ENCODE measurements at regions not wholly inside any gene's neighbourhood (a gene's known extent, or its start where the extent isn't known, plus 50 kb on each side); places are given as distances from the start of the nearest gene placed in this dataset.

DNA sequence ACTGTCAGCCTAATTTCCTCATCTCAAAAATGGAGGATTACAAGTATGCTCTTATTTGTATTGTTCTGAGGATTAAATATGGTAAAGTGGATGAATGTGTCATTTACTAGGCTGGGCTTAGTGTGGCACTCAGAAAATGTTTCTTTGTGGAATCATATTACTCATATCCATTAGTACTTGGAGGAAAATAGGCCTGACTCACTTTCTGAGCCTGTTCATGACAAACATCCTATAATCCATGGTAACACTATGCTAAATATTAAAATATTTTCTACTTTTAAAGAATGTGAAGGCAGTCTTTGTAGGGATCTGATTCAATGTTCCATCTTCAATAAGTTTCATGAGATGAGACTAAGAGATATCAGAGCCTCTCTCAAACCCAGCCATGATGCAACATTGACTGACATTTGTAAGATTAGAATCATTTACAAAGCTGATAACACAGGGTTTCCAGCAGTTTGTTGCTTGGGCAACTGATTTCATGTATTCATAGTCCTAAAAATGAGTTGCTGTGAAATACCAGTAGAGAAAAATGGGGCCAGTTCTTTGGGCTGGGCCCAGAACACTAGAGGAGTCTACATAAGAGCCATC is 1048.5 kb downstream of the NTRK3 start (continued):
- TF ChIP-seq, protein P1, sequence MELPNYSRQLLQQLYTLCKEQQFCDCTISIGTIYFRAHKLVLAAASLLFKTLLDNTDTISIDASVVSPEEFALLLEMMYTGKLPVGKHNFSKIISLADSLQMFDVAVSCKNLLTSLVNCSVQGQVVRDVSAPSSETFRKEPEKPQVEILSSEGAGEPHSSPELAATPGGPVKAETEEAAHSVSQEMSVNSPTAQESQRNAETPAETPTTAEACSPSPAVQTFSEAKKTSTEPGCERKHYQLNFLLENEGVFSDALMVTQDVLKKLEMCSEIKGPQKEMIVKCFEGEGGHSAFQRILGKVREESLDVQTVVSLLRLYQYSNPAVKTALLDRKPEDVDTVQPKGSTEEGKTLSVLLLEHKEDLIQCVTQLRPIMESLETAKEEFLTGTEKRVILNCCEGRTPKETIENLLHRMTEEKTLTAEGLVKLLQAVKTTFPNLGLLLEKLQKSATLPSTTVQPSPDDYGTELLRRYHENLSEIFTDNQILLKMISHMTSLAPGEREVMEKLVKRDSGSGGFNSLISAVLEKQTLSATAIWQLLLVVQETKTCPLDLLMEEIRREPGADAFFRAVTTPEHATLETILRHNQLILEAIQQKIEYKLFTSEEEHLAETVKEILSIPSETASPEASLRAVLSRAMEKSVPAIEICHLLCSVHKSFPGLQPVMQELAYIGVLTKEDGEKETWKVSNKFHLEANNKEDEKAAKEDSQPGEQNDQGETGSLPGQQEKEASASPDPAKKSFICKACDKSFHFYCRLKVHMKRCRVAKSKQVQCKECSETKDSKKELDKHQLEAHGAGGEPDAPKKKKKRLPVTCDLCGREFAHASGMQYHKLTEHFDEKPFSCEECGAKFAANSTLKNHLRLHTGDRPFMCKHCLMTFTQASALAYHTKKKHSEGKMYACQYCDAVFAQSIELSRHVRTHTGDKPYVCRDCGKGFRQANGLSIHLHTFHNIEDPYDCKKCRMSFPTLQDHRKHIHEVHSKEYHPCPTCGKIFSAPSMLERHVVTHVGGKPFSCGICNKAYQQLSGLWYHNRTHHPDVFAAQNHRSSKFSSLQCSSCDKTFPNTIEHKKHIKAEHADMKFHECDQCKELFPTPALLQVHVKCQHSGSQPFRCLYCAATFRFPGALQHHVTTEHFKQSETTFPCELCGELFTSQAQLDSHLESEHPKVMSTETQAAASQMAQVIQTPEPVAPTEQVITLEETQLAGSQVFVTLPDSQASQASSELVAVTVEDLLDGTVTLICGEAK (IDR thresholded peaks at IDR 0.05), result no peak
- TF ChIP-seq, protein P1 (CRISPR knock-in tag; IDR thresholded peaks at IDR 0.05), result no peak
- TF ChIP-seq, protein P2, sequence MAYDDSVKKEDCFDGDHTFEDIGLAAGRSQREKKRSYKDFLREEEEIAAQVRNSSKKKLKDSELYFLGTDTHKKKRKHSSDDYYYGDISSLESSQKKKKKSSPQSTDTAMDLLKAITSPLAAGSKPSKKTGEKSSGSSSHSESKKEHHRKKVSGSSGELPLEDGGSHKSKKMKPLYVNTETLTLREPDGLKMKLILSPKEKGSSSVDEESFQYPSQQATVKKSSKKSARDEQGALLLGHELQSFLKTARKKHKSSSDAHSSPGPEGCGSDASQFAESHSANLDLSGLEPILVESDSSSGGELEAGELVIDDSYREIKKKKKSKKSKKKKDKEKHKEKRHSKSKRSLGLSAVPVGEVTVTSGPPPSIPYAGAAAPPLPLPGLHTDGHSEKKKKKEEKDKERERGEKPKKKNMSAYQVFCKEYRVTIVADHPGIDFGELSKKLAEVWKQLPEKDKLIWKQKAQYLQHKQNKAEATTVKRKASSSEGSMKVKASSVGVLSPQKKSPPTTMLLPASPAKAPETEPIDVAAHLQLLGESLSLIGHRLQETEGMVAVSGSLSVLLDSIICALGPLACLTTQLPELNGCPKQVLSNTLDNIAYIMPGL (CRISPR knock-in tag; IDR thresholded peaks at IDR 0.05; ENCODE audit: borderline replicate concordance in 1 of 2, low read depth in 1 of 2), result no peak
- TF ChIP-seq, protein P3, sequence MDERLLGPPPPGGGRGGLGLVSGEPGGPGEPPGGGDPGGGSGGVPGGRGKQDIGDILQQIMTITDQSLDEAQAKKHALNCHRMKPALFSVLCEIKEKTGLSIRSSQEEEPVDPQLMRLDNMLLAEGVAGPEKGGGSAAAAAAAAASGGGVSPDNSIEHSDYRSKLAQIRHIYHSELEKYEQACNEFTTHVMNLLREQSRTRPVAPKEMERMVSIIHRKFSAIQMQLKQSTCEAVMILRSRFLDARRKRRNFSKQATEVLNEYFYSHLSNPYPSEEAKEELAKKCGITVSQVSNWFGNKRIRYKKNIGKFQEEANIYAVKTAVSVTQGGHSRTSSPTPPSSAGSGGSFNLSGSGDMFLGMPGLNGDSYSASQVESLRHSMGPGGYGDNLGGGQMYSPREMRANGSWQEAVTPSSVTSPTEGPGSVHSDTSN (CRISPR knock-in tag; IDR thresholded peaks at IDR 0.05), result no peak

Measured in HepG2 (cell line).